Colonic mucosa (tissue), 4 donors: ENCODE measurements at regions not wholly inside any gene's neighbourhood (a gene's known extent, or its start where the extent isn't known, plus 50 kb on each side); places are given as distances from the start of the nearest gene placed in this dataset.

Experiments used
- DNase-seq: peaks from one replicate; pipeline ENCODE4 v3.0.0-alpha.2; 2020
- H3K27ac ChIP-seq: fragments of 200-600 bp; one replicate; pipeline ENCODE4 v1.8.0; 2021
- H3K27me3 ChIP-seq: fragments of 200-600 bp; one replicate; pipeline ENCODE4 v1.8.0; 2021
- H3K36me3 ChIP-seq: fragments of 200-600 bp; one replicate; pipeline ENCODE4 v1.8.0; 2021
- H3K4me1 ChIP-seq: fragments of 200-600 bp; one replicate; pipeline ENCODE4 v1.8.0; 2021; ENCODE audit warnings: mild to moderate bottlenecking
- H3K4me3 ChIP-seq: fragments of 200-600 bp; one replicate; pipeline ENCODE4 v1.8.0; 2021
- H3K9ac ChIP-seq, 2 donors: one replicate each; pipeline ENCODE4 v1.7.0; 2013; ENCODE audit warnings: control low read depth in 2 of 2, low read depth in 2 of 2, low read length in 2 of 2
- H3K9me3 ChIP-seq: fragments of 200-600 bp; one replicate; pipeline ENCODE4 v1.8.0; 2021
- intact Hi-C: fragments of 100-400 bp; cut with DNase I; formaldehyde crosslinking; loops from one replicate; pipeline ENCODE4 v1.14.1; 2022
- TF ChIP-seq, protein P1 (sequence below): fragments of 200-600 bp; IDR thresholded peaks from one replicate; pipeline ENCODE4 v1.8.0; 2022; ENCODE audit warnings: antibody characterized with exemption, mild to moderate bottlenecking
- donor health status: healthy.
- donor health status: DM: no; HTN: no; CAD: no.
- donor health status: DM: no; HTN: no; CAD: no.

DNA sequence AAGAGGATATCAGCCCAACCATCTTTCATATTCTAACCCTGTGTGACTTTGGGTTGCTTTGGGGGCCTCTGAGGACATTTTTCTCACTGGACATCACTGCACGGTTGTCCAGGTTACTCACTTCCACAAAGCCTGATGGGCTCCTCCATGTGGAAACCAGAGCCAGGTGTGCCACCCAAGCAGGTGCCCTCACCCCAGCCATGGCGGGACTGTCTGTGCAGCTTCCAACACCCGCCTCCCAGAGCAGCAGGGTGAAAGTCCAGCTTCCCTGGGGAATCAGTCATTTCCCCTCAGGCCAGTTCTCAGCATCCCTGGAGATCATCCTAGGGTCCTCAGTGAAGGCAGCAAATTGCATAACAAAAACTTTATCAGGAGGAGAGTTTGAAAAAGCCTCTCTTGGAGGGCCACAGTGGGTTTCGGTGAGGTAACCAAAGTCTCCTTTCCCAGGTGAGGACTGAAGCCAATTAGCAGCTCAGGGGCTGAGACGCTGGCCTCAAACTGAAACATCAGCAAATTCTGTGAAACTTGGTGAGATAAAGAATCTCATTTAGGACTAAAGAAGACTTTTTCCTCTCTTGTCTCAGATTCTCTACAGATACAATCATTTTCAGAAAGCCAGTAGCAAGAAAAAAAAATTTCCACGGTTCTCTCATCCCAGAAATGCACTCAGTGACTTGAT is 289.6 kb upstream of the CDH4 start:
- no peaks in the 10 kb centered on the region for H3K9me3 ChIP-seq
- H3K36me3 ChIP-seq = no peaks in the 10 kb centered on the region
- DNase-seq = no peak
- intact Hi-C loops = no loop called here
- TF ChIP-seq, protein P1, sequence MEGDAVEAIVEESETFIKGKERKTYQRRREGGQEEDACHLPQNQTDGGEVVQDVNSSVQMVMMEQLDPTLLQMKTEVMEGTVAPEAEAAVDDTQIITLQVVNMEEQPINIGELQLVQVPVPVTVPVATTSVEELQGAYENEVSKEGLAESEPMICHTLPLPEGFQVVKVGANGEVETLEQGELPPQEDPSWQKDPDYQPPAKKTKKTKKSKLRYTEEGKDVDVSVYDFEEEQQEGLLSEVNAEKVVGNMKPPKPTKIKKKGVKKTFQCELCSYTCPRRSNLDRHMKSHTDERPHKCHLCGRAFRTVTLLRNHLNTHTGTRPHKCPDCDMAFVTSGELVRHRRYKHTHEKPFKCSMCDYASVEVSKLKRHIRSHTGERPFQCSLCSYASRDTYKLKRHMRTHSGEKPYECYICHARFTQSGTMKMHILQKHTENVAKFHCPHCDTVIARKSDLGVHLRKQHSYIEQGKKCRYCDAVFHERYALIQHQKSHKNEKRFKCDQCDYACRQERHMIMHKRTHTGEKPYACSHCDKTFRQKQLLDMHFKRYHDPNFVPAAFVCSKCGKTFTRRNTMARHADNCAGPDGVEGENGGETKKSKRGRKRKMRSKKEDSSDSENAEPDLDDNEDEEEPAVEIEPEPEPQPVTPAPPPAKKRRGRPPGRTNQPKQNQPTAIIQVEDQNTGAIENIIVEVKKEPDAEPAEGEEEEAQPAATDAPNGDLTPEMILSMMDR = no peak
- H3K4me1 ChIP-seq = no peaks in the 10 kb centered on the region
- H3K4me3 ChIP-seq = no peak overlapping the region
- no peak overlapping the region for H3K9ac ChIP-seq
- H3K27me3 ChIP-seq = no peaks in the 10 kb centered on the region
- no peak overlapping the region for H3K27ac ChIP-seq

DNA sequence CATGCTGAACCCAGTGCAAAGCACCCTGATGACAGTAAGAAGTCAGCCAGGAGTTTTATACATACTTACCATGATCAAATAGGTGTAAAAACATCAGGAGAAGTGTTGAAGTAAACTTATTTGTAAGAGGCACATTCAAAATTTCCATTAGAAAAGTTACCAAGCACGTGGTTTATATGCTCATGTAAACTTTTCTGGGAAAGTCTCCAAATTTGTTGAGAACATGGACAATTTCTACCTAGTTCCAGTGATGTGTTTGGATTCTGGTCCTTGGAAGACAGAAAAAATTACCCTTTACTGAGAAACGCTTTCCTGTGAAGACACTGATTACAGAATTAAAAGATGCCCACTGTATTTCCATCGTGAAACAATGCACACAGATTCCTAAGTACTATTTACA is 288.9 kb upstream of the CDH4 start:
- Histone ChIP-seq H3K36me3 (no peaks in the 10 kb centered on the region), H3K9me3 (no peaks in the 10 kb centered on the region), H3K27me3 (no peaks in the 10 kb centered on the region), H3K27ac (no peak overlapping the region), H3K9ac (no peak overlapping the region), H3K4me3 (no peak overlapping the region), H3K4me1 (no peaks in the 10 kb centered on the region)
- no peak for DNase-seq
- TF ChIP-seq, protein P1 = no peak
- intact Hi-C loops = no loop called here

DNA sequence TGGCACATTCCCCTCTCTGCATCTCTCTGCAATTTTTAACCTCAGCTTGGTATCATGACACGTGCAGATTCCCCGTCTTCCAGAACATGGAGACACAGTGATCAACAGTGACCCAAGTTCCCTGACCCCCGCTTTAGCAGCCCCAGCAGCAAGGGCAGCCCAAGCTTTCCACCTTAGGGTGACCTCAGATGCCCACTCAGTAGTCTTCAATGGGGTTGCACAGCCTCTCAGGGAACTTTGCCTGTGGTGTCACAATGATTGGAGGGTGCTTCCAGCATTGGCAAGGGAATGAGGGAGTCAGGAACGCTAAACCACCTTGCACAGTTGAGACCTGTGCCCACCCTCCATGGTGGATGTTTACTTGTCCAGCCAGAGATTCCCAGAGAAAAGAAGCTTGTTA is 287.1 kb upstream of the CDH4 start:
- intact Hi-C loops = no loop called here
- Histone ChIP-seq H3K27me3 (no peaks in the 10 kb centered on the region), H3K9ac (no peak overlapping the region), H3K4me1 (no peaks in the 10 kb centered on the region), H3K27ac (no peak overlapping the region), H3K9me3 (no peaks in the 10 kb centered on the region), H3K36me3 (no peaks in the 10 kb centered on the region), H3K4me3 (no peak overlapping the region)
- TF ChIP-seq, protein P1 = no peak
- no peak for DNase-seq

DNA sequence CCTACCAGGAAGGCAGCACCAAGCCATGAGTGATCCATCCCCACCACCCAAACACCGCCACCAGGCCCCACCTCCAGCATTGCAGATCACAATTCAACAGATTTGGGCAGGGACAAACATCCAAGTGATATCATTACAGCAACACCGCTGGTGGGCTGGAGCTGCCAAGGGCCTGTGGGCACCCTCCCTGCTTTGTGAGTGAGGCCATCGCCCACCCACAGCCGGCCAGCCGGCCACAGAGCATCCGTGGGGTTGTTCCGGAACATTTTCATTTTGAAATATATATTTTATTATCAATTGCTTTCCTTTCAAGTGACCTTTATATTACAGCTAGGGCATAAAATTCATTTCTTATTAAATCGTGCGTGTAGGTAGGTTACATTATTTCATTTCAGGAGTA is 286.0 kb upstream of the CDH4 start:
- Histone ChIP-seq H3K27ac (no peak overlapping the region), H3K36me3 (no peaks in the 10 kb centered on the region), H3K4me1 (no peaks in the 10 kb centered on the region), H3K9me3 (no peaks in the 10 kb centered on the region), H3K27me3 (no peaks in the 10 kb centered on the region), H3K4me3 (no peak overlapping the region), H3K9ac (no peak overlapping the region)
- intact Hi-C loops = no loop called here
- TF ChIP-seq, protein P1 = no peak
- no peak for DNase-seq

DNA sequence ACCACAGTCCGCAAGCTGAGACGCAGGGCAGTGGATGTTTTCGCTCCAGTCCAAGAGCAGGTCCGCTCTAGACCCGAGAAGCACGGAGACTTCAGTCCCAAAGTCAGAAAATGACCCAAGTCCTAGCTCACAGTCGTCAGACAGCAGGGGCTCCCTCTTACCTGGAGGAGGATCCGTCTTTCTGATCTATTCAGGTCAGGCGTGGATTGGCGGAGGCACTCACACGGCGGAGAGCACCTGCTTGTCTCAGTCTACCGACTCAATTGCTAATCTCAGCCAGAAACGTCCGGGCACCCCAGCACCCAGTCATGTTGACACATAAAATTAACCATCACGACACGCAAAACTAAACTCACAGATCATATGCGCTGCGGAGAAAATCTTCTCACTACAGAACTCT is 285.3 kb upstream of the CDH4 start:
- intact Hi-C loops = no loop called here
- no peaks in the 10 kb centered on the region for H3K9me3 ChIP-seq
- TF ChIP-seq, protein P1 = no peak
- H3K27ac ChIP-seq = no peak overlapping the region
- no peaks in the 10 kb centered on the region for H3K27me3 ChIP-seq
- no peaks in the 10 kb centered on the region for H3K36me3 ChIP-seq
- H3K4me3 ChIP-seq = no peak overlapping the region
- H3K4me1 ChIP-seq = no peaks in the 10 kb centered on the region
- no peak overlapping the region for H3K9ac ChIP-seq
- no peak for DNase-seq
